ENCODE measurements at regions not wholly inside any gene's neighbourhood (a gene's known extent, or its start where the extent isn't known, plus 50 kb on each side); places are given as distances from the start of the nearest gene placed in this dataset.

- TF ChIP-seq CTCF (IDR thresholded peaks at IDR 0.05; ENCODE audit: low read depth, low read length): no peak
- in situ Hi-C loops (cut with HindIII; ENCODE audit: low sequenced_read_pairs): no loop called here
- no peak overlapping the region for H3K4me3 ChIP-seq (ENCODE audit: low read depth, low read length)
- DNase-seq (ENCODE audit: low read depth, low spot score): no peak
Observed at GRCh38 chr4:29551821-29552220, 1168.3 kb upstream of the PCDH7 start.

GRCh38 chr4:29553846-29554245 is 1166.3 kb upstream of the PCDH7 start:
- no peak overlapping the region for H3K4me3 ChIP-seq (ENCODE audit: low read depth, low read length)
- DNase-seq (ENCODE audit: low read depth, low spot score): peak; percentile 5
- TF ChIP-seq CTCF (IDR thresholded peaks at IDR 0.05; ENCODE audit: low read depth, low read length): no peak
- in situ Hi-C loops (cut with HindIII; ENCODE audit: low sequenced_read_pairs): no loop called here

DNA sequence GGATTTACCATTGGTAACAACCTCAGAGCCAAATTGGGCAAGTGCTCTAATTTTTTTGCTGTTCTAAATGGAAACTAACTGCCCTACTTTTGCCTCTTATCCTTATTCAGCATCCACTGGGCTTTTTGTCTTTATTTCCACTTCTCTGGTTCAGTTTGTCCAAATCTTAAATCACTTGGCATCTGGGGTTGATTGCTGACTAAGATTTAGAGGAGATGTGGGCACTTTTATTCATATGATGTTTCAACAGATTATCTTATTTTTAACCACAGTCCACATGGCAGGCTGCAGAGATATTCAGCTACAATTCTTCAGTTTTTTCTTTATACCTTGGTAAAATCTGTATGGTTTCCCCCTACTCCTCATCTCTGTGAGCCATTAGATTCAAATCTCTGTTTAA is 1161.4 kb upstream of the PCDH7 start:
- no peak for TF ChIP-seq CTCF (IDR thresholded peaks at IDR 0.05; ENCODE audit: low read depth, low read length)
- no peak overlapping the region for H3K4me3 ChIP-seq (ENCODE audit: low read depth, low read length)
- DNase-seq (ENCODE audit: low read depth, low spot score): no peak
- in situ Hi-C loops (cut with HindIII; ENCODE audit: low sequenced_read_pairs): no loop called here

- H3K4me3 ChIP-seq (ENCODE audit: low read depth, low read length): no peak overlapping the region
- in situ Hi-C loops (cut with HindIII; ENCODE audit: low sequenced_read_pairs): no loop called here
- TF ChIP-seq CTCF (IDR thresholded peaks at IDR 0.05; ENCODE audit: low read depth, low read length): no peak
- no peak for DNase-seq (ENCODE audit: low read depth, low spot score)
Observed at GRCh38 chr4:29559286-29559685, 1160.9 kb upstream of the PCDH7 start.

DNA sequence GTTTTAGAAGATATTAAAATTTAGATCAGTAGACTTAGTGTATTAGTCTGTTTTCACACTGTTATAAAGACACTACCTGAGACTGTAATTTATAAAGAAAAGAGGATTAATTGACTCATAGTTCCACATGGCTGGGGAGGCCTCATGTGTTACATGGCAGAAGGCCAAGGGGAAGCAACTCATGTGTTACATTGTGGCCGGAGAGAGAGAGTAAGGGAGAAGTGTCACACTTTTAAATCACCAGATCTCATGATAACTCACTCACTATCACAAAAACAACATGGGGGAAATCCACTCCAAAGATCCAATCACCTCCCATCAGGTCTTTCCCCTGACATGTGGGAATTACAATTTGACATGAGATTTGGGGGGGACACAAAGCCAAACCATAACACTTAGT is 1159.7 kb upstream of the PCDH7 start:
- TF ChIP-seq CTCF (IDR thresholded peaks at IDR 0.05; ENCODE audit: low read depth, low read length): no peak
- DNase-seq (ENCODE audit: low read depth, low spot score): no peak
- no peak overlapping the region for H3K4me3 ChIP-seq (ENCODE audit: low read depth, low read length)
- in situ Hi-C loops (cut with HindIII; ENCODE audit: low sequenced_read_pairs): no loop called here

- TF ChIP-seq CTCF (IDR thresholded peaks at IDR 0.05; ENCODE audit: low read depth, low read length): no peak
- in situ Hi-C loops (cut with HindIII; ENCODE audit: low sequenced_read_pairs): no loop called here
Observed at GRCh38 chr4:29565256-29565655, 1154.9 kb upstream of the PCDH7 start.

DNA sequence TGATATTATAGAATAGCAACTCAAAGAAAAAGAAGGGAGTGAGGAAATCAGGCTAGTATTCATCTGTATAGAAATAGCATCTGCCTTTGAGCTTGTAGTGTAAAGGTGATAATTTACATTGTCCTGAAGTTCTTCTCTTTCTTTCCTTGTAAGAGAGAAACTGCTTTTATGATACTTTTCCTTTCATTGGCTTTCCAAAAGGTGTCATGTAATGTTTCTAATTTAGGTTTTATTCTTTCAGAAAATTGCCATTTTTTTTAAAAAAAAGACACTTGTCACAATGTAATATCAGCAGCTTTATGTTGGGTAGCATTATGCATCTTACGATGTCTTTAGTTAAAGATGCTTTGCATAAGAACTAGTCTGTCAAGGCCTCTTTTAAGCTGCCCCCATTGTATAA is 1153.8 kb upstream of the PCDH7 start:
- no peak overlapping the region for H3K4me3 ChIP-seq (ENCODE audit: low read depth, low read length)
- TF ChIP-seq CTCF (IDR thresholded peaks at IDR 0.05; ENCODE audit: low read depth, low read length): no peak
- in situ Hi-C loops (cut with HindIII; ENCODE audit: low sequenced_read_pairs): no loop called here
- no peak for DNase-seq (ENCODE audit: low read depth, low spot score)

More at GRCh38 chr4:29565256-29565655, 1154.9 kb upstream of the PCDH7 start:
- no peak overlapping the region for H3K4me3 ChIP-seq (ENCODE audit: low read depth, low read length)
- no peak for DNase-seq (ENCODE audit: low read depth, low spot score)

All from astrocyte of the spinal cord (primary cell).